ENCODE measurements at regions not wholly inside any gene's neighbourhood (a gene's known extent, or its start where the extent isn't known, plus 50 kb on each side); places are given as distances from the start of the nearest gene placed in this dataset.

GRCh38 chr5:53170746-53171349 lies 61.3 kb upstream of the MOCS2 start:
- TF ChIP-seq CTCF (conservative IDR thresholded peaks at IDR 0.05; ENCODE audit: low read depth, low read length) (peak; percentile 83), EZH2phosphoT487 (IDR thresholded peaks at IDR 0.05; ENCODE audit: borderline replicate concordance, low read length) (no peak)

All from PC-3 (cell line).